GM10248 (cell line): ENCODE measurements at regions not wholly inside any gene's neighbourhood (a gene's known extent, or its start where the extent isn't known, plus 50 kb on each side); places are given as distances from the start of the nearest gene placed in this dataset.

ENCODE experiments used
- CTCF ChIA-PET: fragments of 300-600 bp; sonication (Branson Sonifier 250); formaldehyde crosslinking; extraction: SDS; loops from one replicate; lab custom pipeline; 2021; ENCODE audit warnings: antibody characterized with exemption; lab: Yijun Ruan, JAX
- POLR2A ChIA-PET: fragments of 350-650 bp; sonication (Branson Sonifier 250); formaldehyde crosslinking; extraction: SDS; loops from one replicate; lab custom pipeline; 2020; ENCODE audit warnings: antibody characterized with exemption; lab: Yijun Ruan, JAX
- DNase-seq: peaks from one replicate; pipeline ENCODE4 v3.0.0; 2012; ENCODE audit errors: extremely low spot score
- CTCF ChIP-seq: IDR thresholded peaks from 2 replicates; pipeline ENCODE4 v1.5.1; 2012; ENCODE audit warnings: mild to moderate bottlenecking, low read depth; ENCODE audit errors: extremely low read depth, missing control alignments, control extremely low read depth

GRCh38 chr12:124424516-124424905 lies 129.6 kb downstream of the RFLNA start:
- CTCF ChIA-PET: interaction anchor here (0.8 kb wide), 1 partner anchor 10 kb away, joined by 3 read pairs; no protein-coding TSS in a partner anchor

GRCh38 chr12:124423761-124424515 lies 129.0 kb downstream of the RFLNA start:
- TF ChIP-seq CTCF: no peak
- POLR2A ChIA-PET: no interaction called here
- no peak for DNase-seq
- CTCF ChIA-PET: no interaction called here

More at GRCh38 chr12:124424516-124424905, 129.6 kb downstream of the RFLNA start:
- TF ChIP-seq CTCF: no peak
- POLR2A ChIA-PET: no interaction called here
- DNase-seq: no peak

- ChIA-PET POLR2A (no interaction called here), CTCF (interaction anchor here (0.7 kb wide), 1 partner anchor 24 kb away, joined by 3 read pairs; no protein-coding TSS in a partner anchor)
- DNase-seq: no peak
- no peak for TF ChIP-seq CTCF
Measured at GRCh38 chr12:124422570-124423523, 128.0 kb downstream of the RFLNA start.

GRCh38 chr12:124422142-124422569 lies 127.3 kb downstream of the RFLNA start:
- ChIA-PET POLR2A (no interaction called here), CTCF (interaction anchor here (0.7 kb wide), 1 partner anchor 23 kb away, joined by 3 read pairs; no protein-coding TSS in a partner anchor)
- TF ChIP-seq CTCF: no peak
- DNase-seq: no peak

GRCh38 chr12:124420996-124421674 lies 126.2 kb downstream of the RFLNA start:
- ChIA-PET POLR2A (no interaction called here), CTCF (no interaction called here)
- DNase-seq: no peak
- no peak for TF ChIP-seq CTCF
